Right lobe of liver (tissue), 4 donors: ENCODE measurements at regions not wholly inside any gene's neighbourhood (a gene's known extent, or its start where the extent isn't known, plus 50 kb on each side); places are given as distances from the start of the nearest gene placed in this dataset.

Experiments
- POLR2A ChIP-seq: fragments of 450-650 bp; IDR thresholded peaks from one replicate; pipeline ENCODE4 v1.6.1; 2017; ENCODE audit warnings: antibody characterized with exemption, mild to moderate bottlenecking
- TF ChIP-seq, protein P1 (sequence below), 4 donors: fragments of 200-600 bp in 3 of 4; fragments of 450-650 bp in 1 of 4; IDR thresholded peaks; one replicate each; pipeline versions ENCODE4 v1.5.1 to v1.8.0; 2016 to 2022; ENCODE audit warnings: antibody characterized with exemption in 4 of 4, mild to moderate bottlenecking in 2 of 4
- donor health status: DM: no; HTN: no; CAD: no.
- donor health status: DM: no; HTN: no; CAD: no.
- donor health status: DM: no; HTN: yes; CAD: no.

GRCh38 chr5:145562931-145563330 is 272.2 kb downstream of the PRELID2 start:
- TF ChIP-seq, protein P1, sequence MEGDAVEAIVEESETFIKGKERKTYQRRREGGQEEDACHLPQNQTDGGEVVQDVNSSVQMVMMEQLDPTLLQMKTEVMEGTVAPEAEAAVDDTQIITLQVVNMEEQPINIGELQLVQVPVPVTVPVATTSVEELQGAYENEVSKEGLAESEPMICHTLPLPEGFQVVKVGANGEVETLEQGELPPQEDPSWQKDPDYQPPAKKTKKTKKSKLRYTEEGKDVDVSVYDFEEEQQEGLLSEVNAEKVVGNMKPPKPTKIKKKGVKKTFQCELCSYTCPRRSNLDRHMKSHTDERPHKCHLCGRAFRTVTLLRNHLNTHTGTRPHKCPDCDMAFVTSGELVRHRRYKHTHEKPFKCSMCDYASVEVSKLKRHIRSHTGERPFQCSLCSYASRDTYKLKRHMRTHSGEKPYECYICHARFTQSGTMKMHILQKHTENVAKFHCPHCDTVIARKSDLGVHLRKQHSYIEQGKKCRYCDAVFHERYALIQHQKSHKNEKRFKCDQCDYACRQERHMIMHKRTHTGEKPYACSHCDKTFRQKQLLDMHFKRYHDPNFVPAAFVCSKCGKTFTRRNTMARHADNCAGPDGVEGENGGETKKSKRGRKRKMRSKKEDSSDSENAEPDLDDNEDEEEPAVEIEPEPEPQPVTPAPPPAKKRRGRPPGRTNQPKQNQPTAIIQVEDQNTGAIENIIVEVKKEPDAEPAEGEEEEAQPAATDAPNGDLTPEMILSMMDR (IDR thresholded peaks at IDR 0.05): no peak
- TF ChIP-seq POLR2A: no peak
